ENCODE measurements at regions not wholly inside any gene's neighbourhood (a gene's known extent, or its start where the extent isn't known, plus 50 kb on each side); places are given as distances from the start of the nearest gene placed in this dataset.
"Not testable (repeated sequence)": the region's sequence is repeated elsewhere in the genome, so short reads cannot be mapped to it uniquely, and the experiment has no call there.

DNA sequence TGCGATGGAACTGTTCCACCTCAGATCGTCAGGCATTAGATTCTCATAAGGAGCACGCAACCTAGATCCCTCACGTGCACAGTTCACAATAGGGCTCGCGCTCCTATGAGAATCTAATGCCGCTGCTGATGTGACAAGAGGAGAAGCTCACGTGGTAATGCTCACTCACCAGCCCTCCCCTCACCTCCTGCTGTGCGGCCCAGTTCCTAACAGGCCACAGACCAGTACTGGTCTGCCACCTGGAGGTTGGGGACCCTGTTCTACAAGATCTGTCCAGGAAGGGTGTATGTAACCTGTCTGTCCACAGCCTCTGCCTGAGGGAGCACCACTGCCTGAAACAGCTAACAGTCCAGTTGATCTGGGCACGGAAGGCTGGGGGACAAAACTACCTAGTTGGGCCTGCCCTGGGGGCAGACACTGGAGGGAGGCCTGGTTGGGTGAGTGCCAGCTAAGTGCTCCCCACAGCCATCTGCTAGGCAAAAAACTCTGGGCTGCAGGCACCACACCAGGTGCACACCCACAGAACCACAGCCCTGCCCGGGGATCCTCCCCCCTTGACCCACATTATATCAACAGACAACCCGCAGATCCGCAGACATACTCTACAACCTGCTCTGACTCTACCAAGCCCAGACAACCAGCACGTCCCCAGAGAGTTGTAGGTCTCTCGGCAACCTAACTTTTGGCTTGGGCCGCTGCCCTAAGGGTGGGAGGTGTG is 80.7 kb downstream of the TBC1D28 start:
- not testable (repeated sequence) for TF ChIP-seq EZH2 (IDR thresholded peaks at IDR 0.05; ENCODE audit: low read length)
- TF ChIP-seq, protein P1, sequence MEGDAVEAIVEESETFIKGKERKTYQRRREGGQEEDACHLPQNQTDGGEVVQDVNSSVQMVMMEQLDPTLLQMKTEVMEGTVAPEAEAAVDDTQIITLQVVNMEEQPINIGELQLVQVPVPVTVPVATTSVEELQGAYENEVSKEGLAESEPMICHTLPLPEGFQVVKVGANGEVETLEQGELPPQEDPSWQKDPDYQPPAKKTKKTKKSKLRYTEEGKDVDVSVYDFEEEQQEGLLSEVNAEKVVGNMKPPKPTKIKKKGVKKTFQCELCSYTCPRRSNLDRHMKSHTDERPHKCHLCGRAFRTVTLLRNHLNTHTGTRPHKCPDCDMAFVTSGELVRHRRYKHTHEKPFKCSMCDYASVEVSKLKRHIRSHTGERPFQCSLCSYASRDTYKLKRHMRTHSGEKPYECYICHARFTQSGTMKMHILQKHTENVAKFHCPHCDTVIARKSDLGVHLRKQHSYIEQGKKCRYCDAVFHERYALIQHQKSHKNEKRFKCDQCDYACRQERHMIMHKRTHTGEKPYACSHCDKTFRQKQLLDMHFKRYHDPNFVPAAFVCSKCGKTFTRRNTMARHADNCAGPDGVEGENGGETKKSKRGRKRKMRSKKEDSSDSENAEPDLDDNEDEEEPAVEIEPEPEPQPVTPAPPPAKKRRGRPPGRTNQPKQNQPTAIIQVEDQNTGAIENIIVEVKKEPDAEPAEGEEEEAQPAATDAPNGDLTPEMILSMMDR (optimal IDR thresholded peaks at IDR 0.05 in 1 of 3, IDR thresholded peaks at IDR 0.05 in 1 of 3, conservative IDR thresholded peaks at IDR 0.05 in 1 of 3; ENCODE audit: extremely low read depth in 1 of 3, insufficient read depth in 2 of 3, low read length in 3 of 3), result not testable (repeated sequence)
